ENCODE measurements at regions not wholly inside any gene's neighbourhood (a gene's known extent, or its start where the extent isn't known, plus 50 kb on each side); places are given as distances from the start of the nearest gene placed in this dataset.
"Not testable (repeated sequence)": the region's sequence is repeated elsewhere in the genome, so short reads cannot be mapped to it uniquely, and the experiment has no call there.

GRCh38 chr7:84911077-84911476 is 275.8 kb downstream of the SEMA3D start:
- Histone ChIP-seq H3K27ac (ENCODE audit: low read depth, low read length) (no peak overlapping the region), H3K36me3 (ENCODE audit: control insufficient read depth in 2 of 3, insufficient read depth in 3 of 3, low read length in 3 of 3) (no peaks in the 10 kb centered on the region), H3K4me3 (ENCODE audit: low read length) (no peak overlapping the region), H3K4me1 (ENCODE audit: control insufficient read depth in 2 of 2, insufficient read depth in 2 of 2, low read length in 2 of 2) (no peaks in the 10 kb centered on the region), H3K9me3 (ENCODE audit: control insufficient read depth in 2 of 3, low read length in 3 of 3) (no peaks in the 10 kb centered on the region), H3K27me3 (ENCODE audit: control insufficient read depth in 2 of 2, insufficient read depth in 2 of 2, low read length in 2 of 2) (no peaks in the 10 kb centered on the region)
- Mint-ChIP-seq H3K9me3 (no peaks in the 10 kb centered on the region), H3K27ac (no peak overlapping the region), H3K4me1 (no peaks in the 10 kb centered on the region), H3K36me3 (no peaks in the 10 kb centered on the region), H3K27me3 (peaks cover 0 to 3% (median 0%) of the 10 kb centered on the region in 5 donors), H3K4me3 (no peak overlapping the region)
- DNase-seq: no peak
- POLR2A ChIA-PET: no interaction called here
- no peak for ATAC-seq
- intact Hi-C loops (cut with micrococcal nuclease): no loop called here
- CTCF ChIA-PET: no interaction called here

DNA sequence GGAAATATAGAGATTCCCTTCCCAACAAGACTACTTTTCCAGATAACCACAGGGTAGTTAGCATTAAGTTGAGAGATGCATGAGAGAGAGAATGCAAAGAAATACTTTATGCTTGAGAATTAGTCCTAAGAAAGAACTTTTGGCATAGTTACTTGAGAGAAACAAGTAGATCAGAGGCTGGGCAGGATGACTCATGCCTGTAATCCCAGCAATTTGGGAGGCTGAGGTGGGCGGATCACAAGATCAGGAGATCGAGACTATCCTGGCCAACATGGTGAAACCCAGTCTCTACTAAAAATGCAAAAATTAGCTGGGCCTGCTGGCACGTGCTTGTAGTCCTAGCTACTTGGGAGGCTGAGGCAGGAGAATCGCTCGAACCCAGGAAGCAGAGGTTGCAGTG is 276.5 kb downstream of the SEMA3D start:
- H3K4me1 Mint-ChIP-seq; H3K36me3 ChIP-seq (ENCODE audit: control insufficient read depth in 2 of 3, insufficient read depth in 3 of 3, low read length in 3 of 3); H3K4me1 ChIP-seq (ENCODE audit: control insufficient read depth in 2 of 2, insufficient read depth in 2 of 2, low read length in 2 of 2); H3K9me3 Mint-ChIP-seq; H3K27ac Mint-ChIP-seq; H3K27me3 ChIP-seq (ENCODE audit: control insufficient read depth in 2 of 2, insufficient read depth in 2 of 2, low read length in 2 of 2); H3K27ac ChIP-seq (ENCODE audit: low read depth, low read length); H3K27me3 Mint-ChIP-seq; H3K9me3 ChIP-seq (ENCODE audit: control insufficient read depth in 2 of 3, low read length in 3 of 3); H3K4me3 ChIP-seq (ENCODE audit: low read length); POLR2A ChIA-PET; H3K36me3 Mint-ChIP-seq; DNase-seq; H3K4me3 Mint-ChIP-seq; ATAC-seq; CTCF ChIA-PET; intact Hi-C loops (cut with micrococcal nuclease): not testable (repeated sequence)

GRCh38 chr7:84908196-84908793 is 278.6 kb downstream of the SEMA3D start:
- Mint-ChIP-seq H3K9me3 (peaks cover 0 to 3% (median 0%) of the 10 kb centered on the region in 11 donors), H3K27me3 (peaks cover 0 to 3% (median 0%) of the 10 kb centered on the region in 5 donors), H3K27ac (no peak overlapping the region), H3K4me3 (no peak overlapping the region), H3K4me1 (no peaks in the 10 kb centered on the region), H3K36me3 (no peaks in the 10 kb centered on the region)
- no peaks in the 10 kb centered on the region for H3K36me3 ChIP-seq (ENCODE audit: control insufficient read depth in 2 of 3, insufficient read depth in 3 of 3, low read length in 3 of 3)
- DNase-seq (no peak), ATAC-seq (no peak)
- no peaks in the 10 kb centered on the region for H3K9me3 ChIP-seq (ENCODE audit: control insufficient read depth in 2 of 3, low read length in 3 of 3)
- H3K4me3 ChIP-seq (ENCODE audit: low read length): no peak overlapping the region
- H3K27me3 ChIP-seq (ENCODE audit: control insufficient read depth in 2 of 2, insufficient read depth in 2 of 2, low read length in 2 of 2): no peaks in the 10 kb centered on the region
- ChIA-PET CTCF (no interaction called here), POLR2A (no interaction called here)
- intact Hi-C loops (cut with micrococcal nuclease): no loop called here
- H3K27ac ChIP-seq (ENCODE audit: low read depth, low read length): no peak overlapping the region
- no peaks in the 10 kb centered on the region for H3K4me1 ChIP-seq (ENCODE audit: control insufficient read depth in 2 of 2, insufficient read depth in 2 of 2, low read length in 2 of 2)

- CTCF ChIA-PET: no interaction called here
- Histone ChIP-seq H3K27me3 (ENCODE audit: control insufficient read depth in 2 of 2, insufficient read depth in 2 of 2, low read length in 2 of 2) (no peaks in the 10 kb centered on the region), H3K4me3 (ENCODE audit: low read length) (no peak overlapping the region), H3K36me3 (ENCODE audit: control insufficient read depth in 2 of 3, insufficient read depth in 3 of 3, low read length in 3 of 3) (no peaks in the 10 kb centered on the region), H3K4me1 (ENCODE audit: control insufficient read depth in 2 of 2, insufficient read depth in 2 of 2, low read length in 2 of 2) (no peaks in the 10 kb centered on the region), H3K9me3 (ENCODE audit: control insufficient read depth in 2 of 3, low read length in 3 of 3) (no peaks in the 10 kb centered on the region), H3K27ac (ENCODE audit: low read depth, low read length) (no peak overlapping the region)
- Mint-ChIP-seq H3K36me3 (no peaks in the 10 kb centered on the region), H3K9me3 (peaks cover 0 to 8% (median 0%) of the 10 kb centered on the region in 11 donors), H3K4me1 (no peaks in the 10 kb centered on the region), H3K27me3 (peaks cover 0 to 3% (median 0%) of the 10 kb centered on the region in 5 donors), H3K4me3 (no peak overlapping the region), H3K27ac (no peak overlapping the region)
- POLR2A ChIA-PET: no interaction called here
- ATAC-seq (no peak), DNase-seq (no peak)
- intact Hi-C loops (cut with micrococcal nuclease): no loop called here
Observed at GRCh38 chr7:84906889-84907288, 280.0 kb downstream of the SEMA3D start.

DNA sequence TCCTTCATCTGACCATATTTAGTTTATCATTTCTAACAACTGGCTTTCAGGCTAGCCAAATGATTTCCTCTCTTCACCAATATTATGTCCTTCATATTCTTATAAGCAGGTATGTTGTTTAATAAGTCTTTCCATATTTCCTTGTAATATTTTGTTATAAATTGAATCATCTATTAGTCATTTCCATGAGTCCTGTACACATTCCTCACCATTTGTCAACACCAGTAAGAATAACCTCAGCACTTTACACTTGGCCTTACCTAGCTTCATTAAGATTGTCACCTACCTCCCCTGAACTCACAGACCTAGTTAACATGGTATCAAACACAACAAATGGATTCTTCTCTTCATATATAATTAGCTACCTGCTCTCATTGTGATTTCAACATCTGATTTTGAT is 282.3 kb downstream of the SEMA3D start:
- CTCF ChIA-PET: no interaction called here
- H3K36me3 Mint-ChIP-seq: no peaks in the 10 kb centered on the region
- no peak for DNase-seq
- no peak overlapping the region for H3K27ac Mint-ChIP-seq
- no peak overlapping the region for H3K4me3 Mint-ChIP-seq
- no peak overlapping the region for H3K4me3 ChIP-seq (ENCODE audit: low read length)
- intact Hi-C loops (cut with micrococcal nuclease): no loop called here
- no peak overlapping the region for H3K27ac ChIP-seq (ENCODE audit: low read depth, low read length)
- no peaks in the 10 kb centered on the region for H3K36me3 ChIP-seq (ENCODE audit: control insufficient read depth in 2 of 3, insufficient read depth in 3 of 3, low read length in 3 of 3)
- H3K4me1 Mint-ChIP-seq: no peaks in the 10 kb centered on the region
- H3K27me3 Mint-ChIP-seq: no peaks in the 10 kb centered on the region
- H3K4me1 ChIP-seq (ENCODE audit: control insufficient read depth in 2 of 2, insufficient read depth in 2 of 2, low read length in 2 of 2): no peaks in the 10 kb centered on the region
- POLR2A ChIA-PET: no interaction called here
- ATAC-seq: no peak
- H3K9me3 ChIP-seq (ENCODE audit: control insufficient read depth in 2 of 3, low read length in 3 of 3): no peaks in the 10 kb centered on the region
- peaks cover 0 to 8% (median 0%) of the 10 kb centered on the region in 11 donors for H3K9me3 Mint-ChIP-seq
- H3K27me3 ChIP-seq (ENCODE audit: control insufficient read depth in 2 of 2, insufficient read depth in 2 of 2, low read length in 2 of 2): no peaks in the 10 kb centered on the region

DNA sequence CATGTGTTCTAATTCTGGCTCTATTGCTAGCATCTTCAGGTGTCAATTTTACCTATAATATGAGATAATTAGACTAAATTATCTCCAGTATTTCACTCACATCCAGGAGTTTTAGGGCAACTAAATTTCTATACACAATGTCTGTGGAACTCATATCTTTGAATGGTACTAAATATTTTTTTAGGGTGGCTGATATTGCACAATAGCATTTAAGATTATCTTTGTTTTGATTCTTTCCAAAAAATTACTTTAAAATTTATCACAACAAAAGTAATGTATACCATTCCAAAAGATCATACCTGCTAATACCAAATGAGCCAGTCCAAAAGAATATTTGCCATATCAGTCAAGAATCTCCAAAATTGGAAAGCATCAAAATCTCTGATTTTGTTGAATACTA is 285.5 kb downstream of the SEMA3D start:
- H3K4me3 ChIP-seq (ENCODE audit: low read length): no peak overlapping the region
- H3K9me3 ChIP-seq (ENCODE audit: control insufficient read depth in 2 of 3, low read length in 3 of 3): no peaks in the 10 kb centered on the region
- no peaks in the 10 kb centered on the region for H3K36me3 ChIP-seq (ENCODE audit: control insufficient read depth in 2 of 3, insufficient read depth in 3 of 3, low read length in 3 of 3)
- intact Hi-C loops (cut with micrococcal nuclease): no loop called here
- CTCF ChIA-PET: no interaction called here
- no peak for ATAC-seq
- H3K9me3 Mint-ChIP-seq: peaks cover 0 to 8% (median 0%) of the 10 kb centered on the region in 11 donors
- H3K4me3 Mint-ChIP-seq: no peak overlapping the region
- no peaks in the 10 kb centered on the region for H3K4me1 ChIP-seq (ENCODE audit: control insufficient read depth in 2 of 2, insufficient read depth in 2 of 2, low read length in 2 of 2)
- no peaks in the 10 kb centered on the region for H3K27me3 Mint-ChIP-seq
- POLR2A ChIA-PET: no interaction called here
- no peaks in the 10 kb centered on the region for H3K27me3 ChIP-seq (ENCODE audit: control insufficient read depth in 2 of 2, insufficient read depth in 2 of 2, low read length in 2 of 2)
- H3K27ac Mint-ChIP-seq: no peak overlapping the region
- H3K4me1 Mint-ChIP-seq: no peaks in the 10 kb centered on the region
- no peak overlapping the region for H3K27ac ChIP-seq (ENCODE audit: low read depth, low read length)
- H3K36me3 Mint-ChIP-seq: no peaks in the 10 kb centered on the region
- DNase-seq: no peak

DNA sequence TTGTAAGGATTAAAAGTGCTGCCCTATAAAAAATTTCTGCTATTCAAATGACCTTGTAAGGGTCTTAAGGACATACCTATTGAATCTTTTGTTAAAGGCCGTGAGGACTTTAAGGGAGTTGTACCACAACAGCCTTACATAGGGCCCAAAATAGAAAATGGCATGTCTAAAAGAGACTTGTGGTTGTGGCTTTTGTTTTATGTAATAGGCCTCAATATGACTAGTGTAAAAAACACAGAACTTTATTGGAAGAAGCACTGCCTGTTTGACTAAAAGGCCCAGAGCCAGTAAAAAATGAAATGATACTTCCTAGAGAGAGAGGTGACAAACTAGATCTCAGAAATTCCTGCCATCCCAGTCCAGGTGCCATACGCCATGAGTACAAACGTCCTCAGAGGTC is 286.6 kb downstream of the SEMA3D start:
- Mint-ChIP-seq H3K27ac (no peak overlapping the region), H3K36me3 (no peaks in the 10 kb centered on the region), H3K9me3 (peaks cover 0 to 8% (median 0%) of the 10 kb centered on the region in 11 donors), H3K4me3 (no peak overlapping the region), H3K4me1 (no peaks in the 10 kb centered on the region), H3K27me3 (no peaks in the 10 kb centered on the region)
- H3K27me3 ChIP-seq (ENCODE audit: control insufficient read depth in 2 of 2, insufficient read depth in 2 of 2, low read length in 2 of 2): no peaks in the 10 kb centered on the region
- no peaks in the 10 kb centered on the region for H3K36me3 ChIP-seq (ENCODE audit: control insufficient read depth in 2 of 3, insufficient read depth in 3 of 3, low read length in 3 of 3)
- CTCF ChIA-PET: no interaction called here
- POLR2A ChIA-PET: no interaction called here
- no peak overlapping the region for H3K27ac ChIP-seq (ENCODE audit: low read depth, low read length)
- H3K9me3 ChIP-seq (ENCODE audit: control insufficient read depth in 2 of 3, low read length in 3 of 3): no peaks in the 10 kb centered on the region
- intact Hi-C loops (cut with micrococcal nuclease): no loop called here
- H3K4me3 ChIP-seq (ENCODE audit: low read length): no peak overlapping the region
- ATAC-seq: no peak
- DNase-seq: no peak
- H3K4me1 ChIP-seq (ENCODE audit: control insufficient read depth in 2 of 2, insufficient read depth in 2 of 2, low read length in 2 of 2): no peaks in the 10 kb centered on the region

All from naive thymus-derived CD4-positive, alpha-beta T cell (primary cell).